Hepatocyte (in vitro differentiated cells): ENCODE measurements at regions not wholly inside any gene's neighbourhood (a gene's known extent, or its start where the extent isn't known, plus 50 kb on each side); places are given as distances from the start of the nearest gene placed in this dataset.

ENCODE experiments used
- EZH2phosphoT487 ChIP-seq: fragments of 200-600 bp; sonication (generic); IDR thresholded peaks from one replicate; pipeline ENCODE4 v1.6.1; 2018; ENCODE audit warnings: antibody characterized with exemption, mild to moderate bottlenecking, low read depth, moderate library complexity; ENCODE audit not compliant: unreplicated experiment, severe bottlenecking
- TF ChIP-seq, protein P1 (sequence below): fragments of 200-600 bp; sonication (generic); IDR thresholded peaks from 2 replicates; pipeline ENCODE4 v1.5.1; 2016; ENCODE audit warnings: antibody characterized with exemption, mild to moderate bottlenecking; ENCODE audit not compliant: poor library complexity

DNA sequence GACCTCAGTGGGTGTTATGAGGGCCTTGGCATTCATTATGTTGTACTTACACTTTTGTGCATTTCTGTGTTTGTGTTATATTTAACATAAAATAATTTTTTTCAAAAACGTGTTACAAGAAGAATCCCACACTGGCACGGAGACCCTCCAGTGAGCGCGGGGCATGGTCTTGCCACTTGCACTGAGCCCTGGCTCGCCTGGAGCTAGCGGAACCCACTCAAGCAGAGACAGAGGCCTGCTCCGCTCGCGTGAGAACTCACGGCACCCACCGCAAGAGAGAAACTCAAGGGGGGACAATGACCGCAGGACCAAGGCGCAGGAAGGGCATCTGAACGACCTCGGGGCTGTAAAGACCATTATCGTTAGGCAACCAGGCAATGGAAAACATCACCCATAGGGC is 248.0 kb upstream of the SOX11 start:
- no peak for TF ChIP-seq EZH2phosphoT487
- TF ChIP-seq, protein P1, sequence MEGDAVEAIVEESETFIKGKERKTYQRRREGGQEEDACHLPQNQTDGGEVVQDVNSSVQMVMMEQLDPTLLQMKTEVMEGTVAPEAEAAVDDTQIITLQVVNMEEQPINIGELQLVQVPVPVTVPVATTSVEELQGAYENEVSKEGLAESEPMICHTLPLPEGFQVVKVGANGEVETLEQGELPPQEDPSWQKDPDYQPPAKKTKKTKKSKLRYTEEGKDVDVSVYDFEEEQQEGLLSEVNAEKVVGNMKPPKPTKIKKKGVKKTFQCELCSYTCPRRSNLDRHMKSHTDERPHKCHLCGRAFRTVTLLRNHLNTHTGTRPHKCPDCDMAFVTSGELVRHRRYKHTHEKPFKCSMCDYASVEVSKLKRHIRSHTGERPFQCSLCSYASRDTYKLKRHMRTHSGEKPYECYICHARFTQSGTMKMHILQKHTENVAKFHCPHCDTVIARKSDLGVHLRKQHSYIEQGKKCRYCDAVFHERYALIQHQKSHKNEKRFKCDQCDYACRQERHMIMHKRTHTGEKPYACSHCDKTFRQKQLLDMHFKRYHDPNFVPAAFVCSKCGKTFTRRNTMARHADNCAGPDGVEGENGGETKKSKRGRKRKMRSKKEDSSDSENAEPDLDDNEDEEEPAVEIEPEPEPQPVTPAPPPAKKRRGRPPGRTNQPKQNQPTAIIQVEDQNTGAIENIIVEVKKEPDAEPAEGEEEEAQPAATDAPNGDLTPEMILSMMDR, result no peak
